ENCODE measurements at regions not wholly inside any gene's neighbourhood (a gene's known extent, or its start where the extent isn't known, plus 50 kb on each side); places are given as distances from the start of the nearest gene placed in this dataset.

GRCh38 chr2:126784045-126784444 lies 114.6 kb upstream of the TEX51 start:
- TF ChIP-seq CTCF (IDR thresholded peaks at IDR 0.05) (no peak), POLR2A (IDR thresholded peaks at IDR 0.05) (no peak)
